Trophoblast cell (in vitro differentiated cells and primary cell): ENCODE measurements at regions not wholly inside any gene's neighbourhood (a gene's known extent, or its start where the extent isn't known, plus 50 kb on each side); places are given as distances from the start of the nearest gene placed in this dataset.

ENCODE experiments used
- DNase-seq, 2 donors: peaks; one replicate each; pipeline ENCODE4 v3.0.0-alpha.2; 2016
- H2AFZ ChIP-seq: 2 replicates; pipeline ENCODE4 v1.6.1; 2013; ENCODE audit warnings: low read length, moderate library complexity, mild to moderate bottlenecking; ENCODE audit not compliant: insufficient read depth, poor library complexity
- H2AK5ac ChIP-seq: 2 replicates; pipeline ENCODE4 v1.6.1; 2013; ENCODE audit warnings: mild to moderate bottlenecking, low read length
- H2BK120ac ChIP-seq: 2 replicates; pipeline ENCODE4 v1.6.1; 2013; ENCODE audit warnings: low read length, mild to moderate bottlenecking, moderate library complexity; ENCODE audit not compliant: insufficient read depth, poor library complexity
- H2BK12ac ChIP-seq: 2 replicates; pipeline ENCODE4 v1.6.1; 2013; ENCODE audit warnings: mild to moderate bottlenecking, low read length, moderate library complexity
- H2BK5ac ChIP-seq: 2 replicates; pipeline ENCODE4 v1.6.1; 2013; ENCODE audit warnings: low read length, low read depth, moderate library complexity, mild to moderate bottlenecking; ENCODE audit not compliant: poor library complexity
- H3K14ac ChIP-seq: 2 replicates; pipeline ENCODE4 v1.6.1; 2013; ENCODE audit warnings: mild to moderate bottlenecking, low read length
- H3K18ac ChIP-seq: 2 replicates; pipeline ENCODE4 v1.6.1; 2013; ENCODE audit warnings: mild to moderate bottlenecking, low read length
- H3K23ac ChIP-seq: 2 replicates; pipeline ENCODE4 v1.6.1; 2013; ENCODE audit warnings: low read length
- H3K27ac ChIP-seq: 2 replicates; pipeline ENCODE4 v1.5.1; 2013; ENCODE audit warnings: low read depth, mild to moderate bottlenecking, inconsistent platforms, low read length, moderate library complexity
- H3K27me3 ChIP-seq: 2 replicates; pipeline ENCODE4 v1.6.1; 2013; ENCODE audit warnings: inconsistent platforms, mild to moderate bottlenecking, low read length, moderate library complexity; ENCODE audit not compliant: insufficient read depth
- H3K36me3 ChIP-seq, 2 experiments: 1 replicate in 1 of 2; 2 replicates in 1 of 2; pipeline ENCODE4 v1.6.1; 2013; ENCODE audit warnings: low read length in 2 of 2, mild to moderate bottlenecking in 2 of 2, moderate library complexity in 1 of 2; ENCODE audit not compliant: insufficient read depth in 2 of 2, control insufficient read depth in 1 of 2
- H3K4ac ChIP-seq: 2 replicates; pipeline ENCODE4 v1.6.1; 2013; ENCODE audit warnings: low read depth, mild to moderate bottlenecking, low read length, moderate library complexity
- H3K4me1 ChIP-seq, 2 experiments: 1 replicate in 1 of 2; 2 replicates in 1 of 2; pipeline ENCODE4 v1.6.1; 2013; ENCODE audit warnings: low read length in 2 of 2, mild to moderate bottlenecking in 2 of 2, moderate library complexity in 1 of 2; ENCODE audit not compliant: insufficient read depth in 2 of 2, control insufficient read depth in 1 of 2
- H3K4me2 ChIP-seq: 2 replicates; pipeline ENCODE4 v1.6.1; 2013; ENCODE audit warnings: inconsistent platforms, mild to moderate bottlenecking, low read length, moderate library complexity
- H3K4me3 ChIP-seq: 2 replicates; pipeline ENCODE4 v1.5.1; 2013; ENCODE audit warnings: mild to moderate bottlenecking, low read depth, low read length, inconsistent platforms
- H3K79me1 ChIP-seq: one replicate; pipeline ENCODE4 v1.6.1; 2013; ENCODE audit warnings: low read length
- H3K79me2 ChIP-seq: 2 replicates; pipeline ENCODE4 v1.6.1; 2013; ENCODE audit warnings: low read length, mild to moderate bottlenecking; ENCODE audit not compliant: control insufficient read depth, insufficient read depth, poor library complexity
- H3K9ac ChIP-seq: 2 replicates; pipeline ENCODE4 v1.6.1; 2013; ENCODE audit warnings: mild to moderate bottlenecking, low read length
- H3K9me3 ChIP-seq: 2 replicates; pipeline ENCODE4 v1.6.1; 2013; ENCODE audit warnings: low read depth, mild to moderate bottlenecking, control low read depth, inconsistent platforms, low read length; ENCODE audit not compliant: insufficient read depth
- H4K12ac ChIP-seq: 2 replicates; pipeline ENCODE4 v1.6.1; 2013; ENCODE audit warnings: low read depth, mild to moderate bottlenecking, low read length, moderate library complexity
- H4K8ac ChIP-seq: 2 replicates; pipeline ENCODE4 v1.6.1; 2013; ENCODE audit warnings: low read depth, mild to moderate bottlenecking, low read length, moderate library complexity
- H4K91ac ChIP-seq: one replicate; pipeline ENCODE4 v1.6.1; 2013; ENCODE audit warnings: low read depth, mild to moderate bottlenecking, low read length, moderate library complexity
- WGBS: extraction: QIAGEN DNeasy Blood & Tissue Kit; methylation state at CpG from one replicate; pipeline ENCODE4 v1.1.7; 2013; ENCODE audit warnings: missing lambda C conversion rate; ENCODE audit not compliant: insufficient read length, insufficient coverage; ENCODE audit errors: extremely low coverage; 5-methylcytosine and 5-hydroxymethylcytosine counted together

DNA sequence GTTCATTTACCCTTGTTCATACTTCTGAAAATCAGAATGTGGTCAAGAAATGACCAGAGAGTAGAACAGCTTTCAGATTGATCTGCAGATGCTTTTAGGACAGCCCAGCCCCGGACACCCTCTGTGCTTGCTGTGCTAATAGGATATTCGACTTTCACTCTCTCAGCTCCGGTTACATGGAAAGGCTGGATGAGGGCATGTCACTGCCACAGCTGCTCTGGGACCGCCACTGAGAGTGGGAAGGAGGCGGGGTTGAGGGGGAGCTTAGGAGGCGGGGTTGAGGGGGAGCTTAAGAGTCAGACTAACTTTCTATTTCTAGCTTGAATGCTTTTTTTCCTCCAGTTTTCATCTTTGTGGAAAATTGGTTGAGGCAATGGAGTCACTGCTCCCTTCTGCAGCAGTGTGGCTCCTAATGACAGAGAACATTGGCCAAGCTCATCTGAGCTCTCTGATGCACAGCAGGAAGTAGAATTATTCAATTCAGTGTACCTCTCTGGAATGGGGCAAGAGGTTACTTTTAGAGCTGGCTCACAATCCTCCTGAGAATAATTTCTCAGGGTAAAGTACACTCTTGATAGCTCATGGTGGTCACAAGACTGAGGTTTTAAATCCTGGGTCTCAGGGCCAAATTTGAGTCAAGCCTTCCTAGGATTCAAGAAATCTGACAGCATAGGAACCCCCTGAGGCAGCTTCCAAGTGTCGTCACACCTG, 74.6 kb upstream of the NPAS1 start:
- H3K9me3 ChIP-seq = no peaks in the 10 kb centered on the region
- H3K27ac ChIP-seq = no peak overlapping the region
- H3K27me3 ChIP-seq = no peaks in the 10 kb centered on the region
- no CpG with 5 or more reads among the region's 7 CpGs for WGBS
- no peak overlapping the region for H3K14ac ChIP-seq
- no peak overlapping the region for H2BK12ac ChIP-seq
- H3K4ac ChIP-seq = no peak overlapping the region
- H2BK120ac ChIP-seq = no peak overlapping the region
- no peaks in the 10 kb centered on the region for H3K79me2 ChIP-seq
- H4K91ac ChIP-seq = no peak overlapping the region
- H4K8ac ChIP-seq = no peak overlapping the region
- H3K79me1 ChIP-seq = no peaks in the 10 kb centered on the region
- peaks cover 4% of the 10 kb centered on the region in 2 experiments for H3K36me3 ChIP-seq
- H3K4me2 ChIP-seq = no peak overlapping the region
- no peak overlapping the region for H2BK5ac ChIP-seq
- no peak overlapping the region for H3K4me3 ChIP-seq
- H3K9ac ChIP-seq = no peak overlapping the region
- no peak overlapping the region for H2AK5ac ChIP-seq
- H3K23ac ChIP-seq = no peak overlapping the region
- H3K4me1 ChIP-seq = no peaks in the 10 kb centered on the region
- no peak overlapping the region for H2AFZ ChIP-seq
- no peak for DNase-seq
- H3K18ac ChIP-seq = no peak overlapping the region
- H4K12ac ChIP-seq = peak overlapping the region; percentile 26

DNA sequence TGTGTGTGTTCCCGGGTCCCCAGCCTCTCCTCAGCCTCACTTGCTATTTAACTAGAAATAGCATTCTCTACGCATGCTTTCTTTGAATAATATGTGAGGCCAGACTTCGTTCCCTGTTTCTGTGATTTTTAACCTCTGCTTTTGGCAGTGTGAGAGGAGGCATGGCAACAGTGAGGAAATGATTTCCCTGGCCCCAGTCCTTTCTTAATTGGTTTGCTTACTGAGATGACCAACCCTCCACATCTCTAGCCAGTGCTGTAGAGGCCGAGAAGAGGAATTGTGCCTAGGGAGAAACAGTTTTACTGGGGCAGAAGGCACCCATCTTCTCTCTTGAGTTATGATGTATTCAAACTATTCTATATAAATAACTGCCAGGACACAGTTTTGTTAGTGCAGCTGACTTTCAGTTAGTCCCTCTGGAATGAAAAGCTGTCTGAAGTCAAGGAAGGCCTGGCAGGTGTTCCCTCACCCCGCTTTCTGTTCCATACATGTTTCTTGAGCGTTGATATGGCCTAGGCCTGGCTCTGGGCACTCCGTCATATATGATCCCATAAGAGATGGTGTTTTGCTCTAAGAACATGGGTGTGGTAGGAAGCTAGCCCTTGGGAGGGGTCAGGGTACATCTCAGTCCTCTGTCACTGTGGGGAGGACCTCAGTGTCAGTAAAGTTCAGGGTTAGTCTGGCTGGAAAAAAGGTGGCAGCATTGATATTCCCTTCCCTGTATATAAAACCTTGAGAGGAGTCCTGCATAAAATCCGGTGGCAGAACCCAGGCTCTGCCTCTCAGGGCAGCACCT, 73.7 kb upstream of the NPAS1 start:
- no CpG with 5 or more reads among the region's 8 CpGs for WGBS
- H2BK12ac ChIP-seq = no peak overlapping the region
- no peak overlapping the region for H4K8ac ChIP-seq
- H3K9me3 ChIP-seq = no peaks in the 10 kb centered on the region
- H3K23ac ChIP-seq = no peak overlapping the region
- H3K18ac ChIP-seq = peak overlapping the region; percentile 55
- H2BK5ac ChIP-seq = no peak overlapping the region
- H3K36me3 ChIP-seq = peaks cover 4% of the 10 kb centered on the region in 2 experiments
- no peak overlapping the region for H3K4me3 ChIP-seq
- no peak overlapping the region for H3K4me2 ChIP-seq
- no peak overlapping the region for H4K91ac ChIP-seq
- H2AK5ac ChIP-seq = no peak overlapping the region
- no peak overlapping the region for H3K14ac ChIP-seq
- no peaks in the 10 kb centered on the region for H3K79me1 ChIP-seq
- H2AFZ ChIP-seq = no peak overlapping the region
- H2BK120ac ChIP-seq = no peak overlapping the region
- H3K27me3 ChIP-seq = no peaks in the 10 kb centered on the region
- H3K27ac ChIP-seq = no peak overlapping the region
- no peaks in the 10 kb centered on the region for H3K79me2 ChIP-seq
- no peak for DNase-seq
- no peak overlapping the region for H3K4ac ChIP-seq
- H3K4me1 ChIP-seq = peaks cover 0 to 5% of the 10 kb centered on the region in 2 experiments
- H3K9ac ChIP-seq = no peak overlapping the region
- peak overlapping the region; percentile 26 for H4K12ac ChIP-seq

DNA sequence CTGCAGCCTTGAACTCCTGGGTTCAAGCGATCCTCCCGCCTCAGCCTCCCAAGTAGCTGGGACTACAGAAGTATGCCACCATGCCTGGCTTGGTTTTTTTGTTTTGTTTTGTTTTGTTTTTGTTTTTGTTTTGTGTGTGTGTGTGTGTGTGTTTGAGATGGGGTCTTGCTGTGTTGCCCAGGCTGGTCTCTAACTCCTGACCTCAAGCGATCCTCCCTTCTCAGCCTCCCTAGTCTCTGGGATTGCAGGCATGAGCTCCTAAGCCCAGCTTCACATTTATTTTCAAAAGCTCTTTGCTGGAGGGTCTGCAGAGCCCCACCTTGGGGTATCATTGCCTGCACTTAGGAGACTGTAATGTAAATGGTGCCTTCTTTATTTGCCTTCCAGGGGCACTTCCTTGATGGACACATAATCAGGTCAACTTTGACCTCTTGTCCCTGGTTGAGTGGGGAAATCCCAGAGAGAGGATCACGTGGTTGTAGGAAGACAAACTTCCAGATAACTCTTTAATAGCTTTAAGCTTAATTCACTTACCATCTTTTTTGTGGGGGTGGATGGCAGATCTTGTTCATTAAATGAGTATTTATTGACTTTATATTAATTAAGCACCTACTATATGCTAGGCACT, 72.9 kb upstream of the NPAS1 start:
- WGBS = no CpG with 5 or more reads among the region's 4 CpGs
- Histone ChIP-seq H3K4me3 (no peak overlapping the region), H3K14ac (no peak overlapping the region), H3K79me2 (no peaks in the 10 kb centered on the region), H2BK12ac (no peak overlapping the region), H4K91ac (no peak overlapping the region), H3K18ac (no peak overlapping the region), H3K79me1 (no peaks in the 10 kb centered on the region), H3K4me2 (no peak overlapping the region), H4K8ac (no peak overlapping the region), H3K4me1 (peaks cover 3 to 6% of the 10 kb centered on the region in 2 experiments), H3K23ac (no peak overlapping the region), H3K4ac (no peak overlapping the region), H2BK120ac (no peak overlapping the region), H3K27me3 (no peaks in the 10 kb centered on the region), H2AK5ac (no peak overlapping the region), H3K36me3 (peaks cover 3 to 4% of the 10 kb centered on the region in 2 experiments), H3K9me3 (no peaks in the 10 kb centered on the region), H3K27ac (no peak overlapping the region), H2BK5ac (no peak overlapping the region), H3K9ac (no peak overlapping the region), H2AFZ (no peak overlapping the region), H4K12ac (no peak overlapping the region)
- no peak for DNase-seq

DNA sequence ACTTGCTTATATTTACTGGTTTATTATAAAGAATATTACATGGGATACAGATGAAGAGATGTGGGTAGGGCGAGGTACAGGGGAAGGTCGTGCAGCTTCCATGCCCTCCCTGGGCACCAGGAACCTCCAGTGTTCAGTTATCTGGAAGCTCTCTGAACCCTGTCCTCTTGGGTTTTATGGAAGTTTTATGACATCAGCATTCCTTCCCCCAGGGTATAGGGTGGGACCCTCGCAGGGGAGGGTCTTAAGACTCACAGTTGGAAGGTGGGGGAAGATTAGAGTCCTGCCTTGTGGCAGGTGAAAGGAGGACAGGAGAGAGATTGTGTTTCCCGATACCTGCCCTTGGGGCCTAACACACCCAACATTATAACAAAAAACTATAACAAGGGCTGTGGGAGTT, 71.8 kb upstream of the NPAS1 start:
- WGBS = no CpG with 5 or more reads among the region's 4 CpGs
- DNase-seq = no peak
- no peak overlapping the region for H3K14ac ChIP-seq

More for the DNA sequence above, 71.8 kb upstream of the NPAS1 start:
- Histone ChIP-seq H4K8ac (no peak overlapping the region), H3K79me2 (no peaks in the 10 kb centered on the region), H3K4ac (no peak overlapping the region), H3K18ac (no peak overlapping the region), H4K12ac (no peak overlapping the region), H3K4me3 (no peak overlapping the region), H3K79me1 (no peaks in the 10 kb centered on the region), H3K27me3 (no peaks in the 10 kb centered on the region), H3K4me2 (no peak overlapping the region), H2AFZ (no peak overlapping the region), H3K4me1 (peaks cover 3 to 6% of the 10 kb centered on the region in 2 experiments), H3K9ac (no peak overlapping the region), H2BK12ac (no peak overlapping the region), H3K36me3 (peaks cover 3 to 4% of the 10 kb centered on the region in 2 experiments), H3K23ac (no peak overlapping the region), H2BK120ac (no peak overlapping the region), H3K9me3 (no peaks in the 10 kb centered on the region), H2AK5ac (no peak overlapping the region), H2BK5ac (no peak overlapping the region), H3K27ac (no peak overlapping the region), H4K91ac (no peak overlapping the region)
